ENCODE measurements at regions not wholly inside any gene's neighbourhood (a gene's known extent, or its start where the extent isn't known, plus 50 kb on each side); places are given as distances from the start of the nearest gene placed in this dataset.

- DNase-seq (ENCODE audit: low read depth): no peak
- TF ChIP-seq CTCF (IDR thresholded peaks at IDR 0.05; ENCODE audit: low read depth, low read length, missing control alignments): no peak
- no peak overlapping the region for H3K4me3 ChIP-seq (ENCODE audit: low read depth, low read length)
Measured at GRCh38 chr10:8302565-8302964, 248.1 kb downstream of the GATA3 start.

- DNase-seq (ENCODE audit: low read depth): no peak
- H3K4me3 ChIP-seq (ENCODE audit: low read depth, low read length): no peak overlapping the region
- TF ChIP-seq CTCF (IDR thresholded peaks at IDR 0.05; ENCODE audit: low read depth, low read length, missing control alignments): no peak
Measured at GRCh38 chr10:8304861-8305260, 250.4 kb downstream of the GATA3 start.

- no peak overlapping the region for H3K4me3 ChIP-seq (ENCODE audit: low read depth, low read length)
- no peak for TF ChIP-seq CTCF (IDR thresholded peaks at IDR 0.05; ENCODE audit: low read depth, low read length, missing control alignments)
- DNase-seq (ENCODE audit: low read depth): no peak
Measured at GRCh38 chr10:8305876-8306652, 251.6 kb downstream of the GATA3 start.

GRCh38 chr10:8306685-8307364, 252.3 kb downstream of the GATA3 start:
- no peak for DNase-seq (ENCODE audit: low read depth)
- TF ChIP-seq CTCF (IDR thresholded peaks at IDR 0.05; ENCODE audit: low read depth, low read length, missing control alignments): no peak
- no peak overlapping the region for H3K4me3 ChIP-seq (ENCODE audit: low read depth, low read length)

- no peak for DNase-seq (ENCODE audit: low read depth)
- H3K4me3 ChIP-seq (ENCODE audit: low read depth, low read length): no peak overlapping the region
- TF ChIP-seq CTCF (IDR thresholded peaks at IDR 0.05; ENCODE audit: low read depth, low read length, missing control alignments): no peak
Measured at GRCh38 chr10:8310930-8311329, 256.4 kb downstream of the GATA3 start.

- no peak for DNase-seq (ENCODE audit: low read depth)
- no peak overlapping the region for H3K4me3 ChIP-seq (ENCODE audit: low read depth, low read length)
- no peak for TF ChIP-seq CTCF (IDR thresholded peaks at IDR 0.05; ENCODE audit: low read depth, low read length, missing control alignments)
Measured at GRCh38 chr10:8311526-8312070, 257.1 kb downstream of the GATA3 start.
